Heart left ventricle (tissue), 16 donors: ENCODE measurements at regions not wholly inside any gene's neighbourhood (a gene's known extent, or its start where the extent isn't known, plus 50 kb on each side); places are given as distances from the start of the nearest gene placed in this dataset.

Experiments
- ATAC-seq, 4 donors: fragments of 200-7000 bp; cut with Tn5 transposase; one replicate each; pipeline ENCODE4 v1.9.1; 2020 to 2022; ENCODE audit warnings: moderate library complexity in 4 of 4, mild to moderate bottlenecking in 3 of 4, moderate number of reproducible peaks in 1 of 4
- DNase-seq, 5 donors: peaks; one replicate each; pipeline ENCODE4 v3.0.0-alpha.2; 2020
- H3K27ac ChIP-seq, 12 donors: fragments of 200-600 bp; sonication (generic) in 4 of 12; one replicate each; pipeline versions ENCODE4 v1.5.0 to v1.8.0; 2016 to 2022; ENCODE audit warnings: mild to moderate bottlenecking in 2 of 12
- H3K27me3 ChIP-seq, 9 donors: fragments of 200-600 bp; sonication (generic) in 2 of 9; one replicate each; pipeline versions ENCODE4 v1.5.1 to v1.8.0; 2016 to 2022; ENCODE audit warnings: mild to moderate bottlenecking in 3 of 9
- H3K36me3 ChIP-seq, 9 donors: fragments of 200-600 bp; sonication (generic) in 2 of 9; one replicate each; pipeline versions ENCODE4 v1.5.0 to v1.8.0; 2018 to 2022; ENCODE audit warnings: mild to moderate bottlenecking in 2 of 9
- H3K4me1 ChIP-seq, 12 donors: fragments of 200-600 bp; sonication (generic) in 4 of 12; one replicate each; pipeline versions ENCODE4 v1.5.0 to v1.8.0; 2016 to 2022; ENCODE audit warnings: mild to moderate bottlenecking in 3 of 12
- H3K4me3 ChIP-seq, 12 donors: fragments of 200-600 bp; sonication (generic) in 4 of 12; one replicate each; pipeline versions ENCODE4 v1.5.0 to v1.8.0; 2017 to 2022; ENCODE audit warnings: mild to moderate bottlenecking in 9 of 12, moderate library complexity in 4 of 12
- H3K9me3 ChIP-seq, 12 donors: fragments of 200-600 bp; sonication (generic) in 4 of 12; one replicate each; pipeline versions ENCODE4 v1.5.0 to v1.8.0; 2016 to 2022; ENCODE audit warnings: mild to moderate bottlenecking in 1 of 12
- POLR2A ChIP-seq, 2 donors: fragments of 450-650 bp; IDR thresholded peaks; one replicate each; pipeline ENCODE4 v1.6.1; 2017; ENCODE audit warnings: antibody characterized with exemption in 2 of 2, mild to moderate bottlenecking in 2 of 2, moderate library complexity in 2 of 2
- WGBS, 4 donors: extraction: QIAGEN DNeasy Blood & Tissue Kit in 2 of 4; methylation state at CpG; one replicate each; pipeline versions ENCODE4 v1.1.5 to v1.1.7; 2013 to 2018; 5-methylcytosine and 5-hydroxymethylcytosine counted together
- intact Hi-C, 10 donors: fragments of 100-400 bp; cut with DNase I; formaldehyde crosslinking; loops; one replicate each; pipeline versions ENCODE4 v1.11.1 to v1.14.2; 2022
- TF ChIP-seq, protein P1 (sequence below), 12 donors: fragments of 200-600 bp; sonication (generic) in 4 of 12; IDR thresholded peaks; one replicate each; pipeline versions ENCODE4 v1.5.0 to v1.8.0; 2018 to 2022; ENCODE audit warnings: antibody characterized with exemption in 12 of 12, mild to moderate bottlenecking in 5 of 12
- donor health status: ischemic (EF 13 %, LVEDD 7.1; RV severe dilation, severe dysfunction).
- donor health status: healthy with polysubstance abuse.
- donor health status: DM: no; HTN: yes; CAD: no.
- donor health status: DM: no; HTN: no; CAD: no.
- donor health status: ischemic (EF 25% LVEDD 6.9; RV normal size, moderate dysfunction).
- donor health status: ischemic (EF 25% LVEDD 5.7; RV mildly dilated, moderate dysfunction).
- donor health status: healthy.
- donor health status: DM: yes; HTN: yes; CAD: no.
- donor health status: ischemic (EF 35%, LVEDD 5.7; RV mildly dilated, moderate dysfunction).
- donor health status: nonischemic (EF 11% LVEDD 7.7; RV severe dilation, severe dysfunction).
- donor health status: DM: yes; HTN: yes; CAD: no.
- donor health status: PGD.
- donor health status: ischemic (EF 29% LVEDD 5.4; RV normal size, mild dysfunction).
- donor health status: nonischemic (EF 23%, LVEDD 6.1; RV moderate dilation, normal function).

DNA sequence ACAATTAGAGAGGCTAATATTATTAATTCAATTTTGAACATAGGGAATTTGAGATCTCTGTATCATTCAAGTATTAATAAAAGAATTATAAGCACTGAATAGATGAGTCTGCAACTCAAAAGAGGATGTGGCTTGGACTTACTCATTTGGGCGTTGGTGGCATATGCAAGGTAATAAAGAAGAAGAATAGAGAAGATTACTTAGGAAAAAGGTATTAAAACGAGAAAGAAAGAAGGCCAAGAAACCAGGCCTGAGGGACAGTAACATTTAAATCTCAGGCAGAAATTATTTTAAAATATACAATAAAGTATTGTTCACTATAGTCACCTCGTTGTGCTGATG lies 383.0 kb upstream of the INTU start:
- 69 to 70% (median 70%) methylated on average over 3 of the region's 3 CpGs for WGBS, 4 donors
- Histone ChIP-seq H3K36me3 (no peaks in the 10 kb centered on the region), H3K9me3 (no peaks in the 10 kb centered on the region), H3K27me3 (no peaks in the 10 kb centered on the region), H3K4me1 (no peaks in the 10 kb centered on the region), H3K27ac (no peak overlapping the region), H3K4me3 (no peak overlapping the region)
- intact Hi-C loops: no loop called here
- ATAC-seq: no peak
- no peak for DNase-seq
- TF ChIP-seq, protein P1, sequence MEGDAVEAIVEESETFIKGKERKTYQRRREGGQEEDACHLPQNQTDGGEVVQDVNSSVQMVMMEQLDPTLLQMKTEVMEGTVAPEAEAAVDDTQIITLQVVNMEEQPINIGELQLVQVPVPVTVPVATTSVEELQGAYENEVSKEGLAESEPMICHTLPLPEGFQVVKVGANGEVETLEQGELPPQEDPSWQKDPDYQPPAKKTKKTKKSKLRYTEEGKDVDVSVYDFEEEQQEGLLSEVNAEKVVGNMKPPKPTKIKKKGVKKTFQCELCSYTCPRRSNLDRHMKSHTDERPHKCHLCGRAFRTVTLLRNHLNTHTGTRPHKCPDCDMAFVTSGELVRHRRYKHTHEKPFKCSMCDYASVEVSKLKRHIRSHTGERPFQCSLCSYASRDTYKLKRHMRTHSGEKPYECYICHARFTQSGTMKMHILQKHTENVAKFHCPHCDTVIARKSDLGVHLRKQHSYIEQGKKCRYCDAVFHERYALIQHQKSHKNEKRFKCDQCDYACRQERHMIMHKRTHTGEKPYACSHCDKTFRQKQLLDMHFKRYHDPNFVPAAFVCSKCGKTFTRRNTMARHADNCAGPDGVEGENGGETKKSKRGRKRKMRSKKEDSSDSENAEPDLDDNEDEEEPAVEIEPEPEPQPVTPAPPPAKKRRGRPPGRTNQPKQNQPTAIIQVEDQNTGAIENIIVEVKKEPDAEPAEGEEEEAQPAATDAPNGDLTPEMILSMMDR (IDR thresholded peaks at IDR 0.05): no peak
- TF ChIP-seq POLR2A (IDR thresholded peaks at IDR 0.05): no peak

DNA sequence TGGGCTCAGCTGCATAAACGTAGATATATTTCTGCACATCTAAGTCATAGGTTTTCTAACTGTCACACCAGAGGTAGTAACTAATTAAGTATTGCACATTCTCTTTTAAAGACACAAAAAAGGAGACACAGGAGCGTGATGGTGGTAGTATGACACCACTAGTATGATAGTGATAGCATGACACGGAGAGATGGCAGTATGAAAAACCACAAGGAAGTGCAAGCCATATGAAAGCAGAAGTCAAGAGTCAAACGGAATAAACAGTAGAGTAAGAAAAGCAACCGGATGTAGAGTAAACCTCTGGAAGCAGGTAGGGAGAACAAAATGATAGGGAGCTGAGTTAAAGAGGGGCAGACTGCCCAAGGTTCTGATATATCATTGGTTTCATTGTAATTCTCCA lies 382.2 kb upstream of the INTU start:
- 72 to 82% (median 78%) methylated on average over 5 of the region's 5 CpGs for WGBS, 4 donors
- TF ChIP-seq, protein P1 (IDR thresholded peaks at IDR 0.05): no peak
- no peak for TF ChIP-seq POLR2A (IDR thresholded peaks at IDR 0.05)

DNA sequence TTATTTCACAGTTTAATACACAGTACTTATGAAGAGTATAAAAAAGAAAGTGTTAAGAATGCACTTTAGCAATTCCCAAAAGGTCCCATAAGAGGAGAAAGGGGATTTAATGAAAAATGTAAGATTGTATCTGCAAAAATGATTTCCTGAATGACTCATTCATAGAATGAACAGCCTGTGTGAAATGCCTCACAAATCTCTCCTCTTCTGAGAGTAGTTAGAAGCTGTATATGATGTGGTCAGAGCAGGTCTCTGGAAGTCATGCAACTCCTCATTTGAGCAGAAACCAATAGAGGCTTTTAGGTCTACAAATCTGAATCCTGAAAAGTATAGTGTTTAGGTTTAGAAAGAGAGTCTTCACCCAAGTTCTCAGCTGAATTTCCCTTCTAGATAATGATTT lies 381.3 kb upstream of the INTU start:
- intact Hi-C loops: no loop called here
- ATAC-seq: no peak
- no peaks in the 10 kb centered on the region for H3K4me1 ChIP-seq

More for the DNA sequence above, 382.2 kb upstream of the INTU start:
- intact Hi-C loops: no loop called here
- Histone ChIP-seq H3K27me3 (no peaks in the 10 kb centered on the region), H3K4me3 (no peak overlapping the region), H3K36me3 (no peaks in the 10 kb centered on the region), H3K27ac (no peak overlapping the region), H3K4me1 (no peaks in the 10 kb centered on the region), H3K9me3 (no peaks in the 10 kb centered on the region)
- DNase-seq: no peak
- ATAC-seq: no peak

DNA sequence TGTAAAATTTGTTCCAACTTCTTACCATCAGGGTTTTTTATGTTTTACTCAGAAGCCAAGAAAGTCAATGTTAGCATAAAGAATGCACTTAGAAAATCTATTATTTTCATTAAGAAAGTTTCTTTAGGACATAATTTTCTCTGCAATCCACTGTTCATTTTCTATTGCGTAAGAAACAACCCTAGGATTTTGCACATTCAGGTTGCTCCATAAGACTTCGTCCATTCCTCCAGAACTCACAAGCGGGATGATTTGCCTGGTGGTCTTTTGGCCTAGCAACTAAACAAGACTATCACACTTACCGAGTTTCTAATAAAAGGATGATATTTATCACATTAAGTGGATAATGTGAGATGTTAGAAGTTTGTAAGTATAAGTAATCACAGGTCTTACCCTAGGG lies 376.3 kb upstream of the INTU start:
- intact Hi-C loops: no loop called here
- Histone ChIP-seq H3K27ac (no peak overlapping the region), H3K27me3 (no peaks in the 10 kb centered on the region), H3K36me3 (no peaks in the 10 kb centered on the region), H3K4me1 (no peaks in the 10 kb centered on the region), H3K4me3 (no peak overlapping the region), H3K9me3 (peaks cover 0 to 5% (median 0%) of the 10 kb centered on the region in 12 donors)
- WGBS, 4 donors: 86 to 90% (median 88%) methylated on average over 4 of the region's 4 CpGs
- TF ChIP-seq POLR2A (IDR thresholded peaks at IDR 0.05): no peak
- TF ChIP-seq, protein P1 (IDR thresholded peaks at IDR 0.05): no peak
- DNase-seq (no peak), ATAC-seq (no peak)

More for the DNA sequence above, 381.3 kb upstream of the INTU start:
- Histone ChIP-seq H3K36me3 (no peaks in the 10 kb centered on the region), H3K27me3 (no peaks in the 10 kb centered on the region), H3K4me3 (no peak overlapping the region), H3K9me3 (no peaks in the 10 kb centered on the region), H3K27ac (no peak overlapping the region)
- no peak for DNase-seq
- TF ChIP-seq, protein P1 (IDR thresholded peaks at IDR 0.05): no peak
- TF ChIP-seq POLR2A (IDR thresholded peaks at IDR 0.05): no peak
